ENCODE measurements at regions not wholly inside any gene's neighbourhood (a gene's known extent, or its start where the extent isn't known, plus 50 kb on each side); places are given as distances from the start of the nearest gene placed in this dataset.

GRCh38 chr2:35688309-35688708, 667.3 kb upstream of the CRIM1 start:
- Histone ChIP-seq H3K27ac (ENCODE audit: low read depth in 2 of 2, low read length in 2 of 2) (no peak overlapping the region), H3K36me3 (ENCODE audit: control insufficient read depth in 2 of 3, insufficient read depth in 3 of 3, low read length in 3 of 3) (no peaks in the 10 kb centered on the region), H3K4me1 (ENCODE audit: control insufficient read depth in 2 of 3, insufficient read depth in 2 of 3, low read depth in 1 of 3, low read length in 3 of 3) (no peaks in the 10 kb centered on the region), H3K27me3 (ENCODE audit: control insufficient read depth, insufficient read depth, low read length) (no peaks in the 10 kb centered on the region), H3K9me3 (ENCODE audit: control insufficient read depth in 2 of 3, insufficient read depth in 1 of 3, low read length in 3 of 3) (no peaks in the 10 kb centered on the region), H3K4me3 (ENCODE audit: low read length in 3 of 3) (no peak overlapping the region), H3K9ac (ENCODE audit: low read length in 3 of 3) (no peak overlapping the region)
- no peak for DNase-seq
- intact Hi-C loops (cut with DNase I), result no loop called here
- no peak for TF ChIP-seq CTCF (IDR thresholded peaks at IDR 0.05; ENCODE audit: borderline replicate concordance, extremely low read depth, insufficient read depth)
- no peak for FAIRE-seq

GRCh38 chr2:35651688-35652323, 703.8 kb upstream of the CRIM1 start:
- FAIRE-seq (no peak), DNase-seq (peak in 1 of 5 donors; percentile 0)
- intact Hi-C loops (cut with DNase I), result no loop called here
- no peaks in the 10 kb centered on the region for H3K9me3 ChIP-seq (ENCODE audit: control insufficient read depth in 2 of 3, insufficient read depth in 1 of 3, low read length in 3 of 3)
- H3K27me3 ChIP-seq (ENCODE audit: control insufficient read depth, insufficient read depth, low read length), result no peaks in the 10 kb centered on the region
- H3K9ac ChIP-seq (ENCODE audit: low read length in 3 of 3), result no peak overlapping the region
- no peak for TF ChIP-seq CTCF (IDR thresholded peaks at IDR 0.05; ENCODE audit: borderline replicate concordance, extremely low read depth, insufficient read depth)
- H3K27ac ChIP-seq (ENCODE audit: low read depth in 2 of 2, low read length in 2 of 2), result no peak overlapping the region
- H3K36me3 ChIP-seq (ENCODE audit: control insufficient read depth in 2 of 3, insufficient read depth in 3 of 3, low read length in 3 of 3), result no peaks in the 10 kb centered on the region
- no peaks in the 10 kb centered on the region for H3K4me1 ChIP-seq (ENCODE audit: control insufficient read depth in 2 of 3, insufficient read depth in 2 of 3, low read depth in 1 of 3, low read length in 3 of 3)
- no peak overlapping the region for H3K4me3 ChIP-seq (ENCODE audit: low read length in 3 of 3)

- DNase-seq (no peak), FAIRE-seq (no peak)
- H3K27ac ChIP-seq (ENCODE audit: low read depth in 2 of 2, low read length in 2 of 2), result no peak overlapping the region
- no peaks in the 10 kb centered on the region for H3K36me3 ChIP-seq (ENCODE audit: control insufficient read depth in 2 of 3, insufficient read depth in 3 of 3, low read length in 3 of 3)
- intact Hi-C loops (cut with DNase I), result no loop called here
- no peaks in the 10 kb centered on the region for H3K9me3 ChIP-seq (ENCODE audit: control insufficient read depth in 2 of 3, insufficient read depth in 1 of 3, low read length in 3 of 3)
- TF ChIP-seq CTCF (IDR thresholded peaks at IDR 0.05; ENCODE audit: borderline replicate concordance, extremely low read depth, insufficient read depth), result no peak
- no peak overlapping the region for H3K9ac ChIP-seq (ENCODE audit: low read length in 3 of 3)
- no peak overlapping the region for H3K4me3 ChIP-seq (ENCODE audit: low read length in 3 of 3)
- H3K27me3 ChIP-seq (ENCODE audit: control insufficient read depth, insufficient read depth, low read length), result no peaks in the 10 kb centered on the region
- no peaks in the 10 kb centered on the region for H3K4me1 ChIP-seq (ENCODE audit: control insufficient read depth in 2 of 3, insufficient read depth in 2 of 3, low read depth in 1 of 3, low read length in 3 of 3)
Observed at GRCh38 chr2:35614640-35615039, 740.9 kb upstream of the CRIM1 start.

- Histone ChIP-seq H3K9ac (ENCODE audit: low read length in 3 of 3) (no peak overlapping the region), H3K4me1 (ENCODE audit: control insufficient read depth in 2 of 3, insufficient read depth in 2 of 3, low read depth in 1 of 3, low read length in 3 of 3) (no peaks in the 10 kb centered on the region), H3K9me3 (ENCODE audit: control insufficient read depth in 2 of 3, insufficient read depth in 1 of 3, low read length in 3 of 3) (no peaks in the 10 kb centered on the region), H3K27ac (ENCODE audit: low read depth in 2 of 2, low read length in 2 of 2) (no peak overlapping the region), H3K27me3 (ENCODE audit: control insufficient read depth, insufficient read depth, low read length) (no peaks in the 10 kb centered on the region), H3K4me3 (ENCODE audit: low read length in 3 of 3) (no peak overlapping the region), H3K36me3 (ENCODE audit: control insufficient read depth in 2 of 3, insufficient read depth in 3 of 3, low read length in 3 of 3) (no peaks in the 10 kb centered on the region)
- DNase-seq, result no peak
- TF ChIP-seq CTCF (IDR thresholded peaks at IDR 0.05; ENCODE audit: borderline replicate concordance, extremely low read depth, insufficient read depth), result no peak
- intact Hi-C loops (cut with DNase I), result no loop called here
- FAIRE-seq, result no peak
Observed at GRCh38 chr2:35606394-35606793, 749.2 kb upstream of the CRIM1 start.

All from kidney (tissue), 13 donors.